Cardiac muscle cell (in vitro differentiated cells and primary cell): ENCODE measurements at regions not wholly inside any gene's neighbourhood (a gene's known extent, or its start where the extent isn't known, plus 50 kb on each side); places are given as distances from the start of the nearest gene placed in this dataset.

Source experiments
- DNase-seq, 2 donors: peaks; one replicate each; pipeline versions ENCODE4 v3.0.0 to v3.0.0-alpha.2; 2010 to 2017; ENCODE audit warnings: low read depth in 1 of 2, low spot score in 1 of 2
- H3K27ac ChIP-seq: fragments of 200-600 bp; sonication (generic); 2 replicates; pipeline ENCODE4 v1.5.1; 2016
- H3K27me3 ChIP-seq: fragments of 200-600 bp; sonication (generic); 2 replicates; pipeline ENCODE4 v1.6.0; 2016; ENCODE audit warnings: control low read depth
- H3K36me3 ChIP-seq: fragments of 200-600 bp; sonication (generic); 2 replicates; pipeline ENCODE4 v1.5.1; 2016; ENCODE audit warnings: control low read depth
- H3K4me1 ChIP-seq: fragments of 200-600 bp; sonication (generic); 2 replicates; pipeline ENCODE4 v1.8.1; 2017; ENCODE audit warnings: low read depth, mild to moderate bottlenecking, mixed run types
- H3K4me3 ChIP-seq: fragments of 200-600 bp; sonication (generic); 2 replicates; pipeline ENCODE4 v1.5.1; 2016; ENCODE audit warnings: mild to moderate bottlenecking
- H3K9me3 ChIP-seq: fragments of 200-600 bp; sonication (generic); 2 replicates; pipeline ENCODE4 v1.5.1; 2017; ENCODE audit warnings: low read depth, mild to moderate bottlenecking, control low read depth
- TF ChIP-seq, protein P1 (sequence below): IDR thresholded peaks from 2 replicates; pipeline ENCODE4 v1.5.1; 2012; ENCODE audit warnings: low read depth, mild to moderate bottlenecking, low read length

DNA sequence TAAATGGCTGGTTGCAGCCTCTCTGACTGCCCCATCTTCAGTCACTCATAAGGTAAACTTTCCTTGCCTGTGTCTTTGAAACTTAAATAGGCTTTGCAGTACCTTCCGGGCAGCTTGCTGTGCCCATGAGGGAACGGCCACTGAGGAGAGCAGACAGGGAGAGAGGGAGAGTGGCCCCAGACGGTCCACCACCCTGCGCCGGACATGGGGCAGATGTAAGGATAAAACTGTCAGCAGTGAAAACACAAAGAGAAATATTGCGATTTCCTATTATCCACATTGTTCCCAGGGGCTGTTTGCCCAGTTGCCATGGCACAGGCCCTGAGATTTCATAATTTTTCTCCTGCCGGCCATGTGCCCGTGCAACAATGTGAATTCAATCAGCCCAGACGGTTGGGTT lies 265.9 kb upstream of the SALL3 start:
- H3K4me3 ChIP-seq: no peak overlapping the region
- H3K4me1 ChIP-seq: no peaks in the 10 kb centered on the region
- no peak for DNase-seq
- H3K27ac ChIP-seq: no peak overlapping the region
- TF ChIP-seq, protein P1, sequence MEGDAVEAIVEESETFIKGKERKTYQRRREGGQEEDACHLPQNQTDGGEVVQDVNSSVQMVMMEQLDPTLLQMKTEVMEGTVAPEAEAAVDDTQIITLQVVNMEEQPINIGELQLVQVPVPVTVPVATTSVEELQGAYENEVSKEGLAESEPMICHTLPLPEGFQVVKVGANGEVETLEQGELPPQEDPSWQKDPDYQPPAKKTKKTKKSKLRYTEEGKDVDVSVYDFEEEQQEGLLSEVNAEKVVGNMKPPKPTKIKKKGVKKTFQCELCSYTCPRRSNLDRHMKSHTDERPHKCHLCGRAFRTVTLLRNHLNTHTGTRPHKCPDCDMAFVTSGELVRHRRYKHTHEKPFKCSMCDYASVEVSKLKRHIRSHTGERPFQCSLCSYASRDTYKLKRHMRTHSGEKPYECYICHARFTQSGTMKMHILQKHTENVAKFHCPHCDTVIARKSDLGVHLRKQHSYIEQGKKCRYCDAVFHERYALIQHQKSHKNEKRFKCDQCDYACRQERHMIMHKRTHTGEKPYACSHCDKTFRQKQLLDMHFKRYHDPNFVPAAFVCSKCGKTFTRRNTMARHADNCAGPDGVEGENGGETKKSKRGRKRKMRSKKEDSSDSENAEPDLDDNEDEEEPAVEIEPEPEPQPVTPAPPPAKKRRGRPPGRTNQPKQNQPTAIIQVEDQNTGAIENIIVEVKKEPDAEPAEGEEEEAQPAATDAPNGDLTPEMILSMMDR: no peak
- H3K36me3 ChIP-seq: no peaks in the 10 kb centered on the region
- H3K9me3 ChIP-seq: no peaks in the 10 kb centered on the region
- H3K27me3 ChIP-seq: no peaks in the 10 kb centered on the region

DNA sequence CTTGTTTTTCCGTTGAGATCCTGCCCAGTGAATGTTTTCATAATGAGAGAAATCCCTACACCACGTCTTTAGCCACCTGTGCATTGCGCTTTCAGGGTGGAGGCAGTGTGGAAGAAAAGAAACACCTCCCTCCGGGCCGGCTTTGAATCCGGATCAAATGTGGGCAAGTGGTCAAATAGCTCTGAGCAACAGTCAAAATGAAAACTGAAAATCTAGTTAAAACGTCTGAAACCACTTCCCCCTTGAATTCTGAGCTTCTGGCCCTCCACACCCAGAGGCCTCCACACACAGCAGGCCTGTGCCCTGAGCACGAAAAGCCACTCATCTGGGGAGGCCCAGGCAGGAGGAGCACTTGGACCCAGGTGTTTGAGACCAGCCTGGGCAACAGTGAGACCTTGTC lies 263.6 kb upstream of the SALL3 start:
- Histone ChIP-seq H3K27me3 (no peaks in the 10 kb centered on the region), H3K9me3 (no peaks in the 10 kb centered on the region), H3K4me3 (no peak overlapping the region), H3K36me3 (no peaks in the 10 kb centered on the region), H3K27ac (no peak overlapping the region), H3K4me1 (no peaks in the 10 kb centered on the region)
- DNase-seq: no peak
- TF ChIP-seq, protein P1: no peak

DNA sequence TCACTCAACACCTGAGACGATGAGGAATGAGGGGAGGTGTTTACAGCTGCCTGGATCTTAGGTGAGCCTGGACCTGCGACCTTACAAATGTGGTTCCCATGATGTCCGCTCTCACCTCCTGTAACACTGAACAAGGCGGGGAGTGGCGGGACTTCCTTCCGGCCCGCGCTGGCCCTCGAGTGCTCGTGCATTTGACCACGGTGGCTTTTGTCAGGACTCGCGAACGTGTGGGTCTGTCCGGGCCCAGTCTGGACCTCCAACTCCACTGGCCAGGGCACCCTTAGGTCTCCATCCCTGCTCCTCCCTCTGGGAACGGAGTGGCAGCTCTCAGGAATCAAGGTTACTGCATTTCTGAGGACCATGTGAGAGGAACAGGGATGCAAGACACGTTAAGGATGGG lies 263.0 kb upstream of the SALL3 start:
- TF ChIP-seq, protein P1: no peak
- no peak for DNase-seq
- Histone ChIP-seq H3K27me3 (no peaks in the 10 kb centered on the region), H3K9me3 (no peaks in the 10 kb centered on the region), H3K4me3 (no peak overlapping the region), H3K27ac (no peak overlapping the region), H3K4me1 (no peaks in the 10 kb centered on the region), H3K36me3 (no peaks in the 10 kb centered on the region)

DNA sequence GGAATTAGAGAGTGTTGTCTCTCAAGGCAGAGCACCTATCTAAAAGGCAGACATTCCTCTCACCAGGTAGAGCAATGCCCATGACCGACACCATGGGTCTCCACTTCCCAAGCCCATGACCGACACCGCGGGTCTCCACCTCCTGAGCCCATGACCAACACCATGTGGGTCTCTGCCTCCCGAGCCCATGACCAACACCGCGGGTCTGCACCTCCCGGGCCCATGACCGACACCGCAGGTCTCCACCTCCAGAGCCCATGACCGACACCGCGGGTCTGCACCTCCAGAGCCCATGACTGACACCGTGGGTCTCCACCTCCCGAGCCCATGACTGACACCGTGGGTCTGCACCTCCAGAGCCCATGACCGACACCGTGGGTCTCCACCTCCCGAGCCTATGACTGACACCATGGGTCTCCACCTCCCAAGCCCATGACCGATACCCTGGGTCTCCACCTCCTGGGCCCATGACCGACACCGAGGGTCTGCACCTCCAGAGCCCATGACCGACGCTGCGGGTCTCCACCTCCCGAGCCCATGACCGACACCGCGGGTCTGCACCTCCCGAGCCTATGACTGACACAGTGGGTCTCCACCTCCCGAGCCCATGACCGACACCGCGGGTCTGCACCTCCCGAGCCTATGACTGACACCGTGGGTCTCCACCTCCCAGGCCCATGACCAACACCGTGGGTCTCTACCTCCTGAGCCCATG lies 262.4 kb upstream of the SALL3 start:
- TF ChIP-seq, protein P1: no peak
- Histone ChIP-seq H3K36me3 (no peaks in the 10 kb centered on the region), H3K4me1 (no peaks in the 10 kb centered on the region), H3K9me3 (no peaks in the 10 kb centered on the region), H3K27me3 (peaks cover 3% of the 10 kb centered on the region), H3K27ac (no peak overlapping the region), H3K4me3 (no peak overlapping the region)
- no peak for DNase-seq

DNA sequence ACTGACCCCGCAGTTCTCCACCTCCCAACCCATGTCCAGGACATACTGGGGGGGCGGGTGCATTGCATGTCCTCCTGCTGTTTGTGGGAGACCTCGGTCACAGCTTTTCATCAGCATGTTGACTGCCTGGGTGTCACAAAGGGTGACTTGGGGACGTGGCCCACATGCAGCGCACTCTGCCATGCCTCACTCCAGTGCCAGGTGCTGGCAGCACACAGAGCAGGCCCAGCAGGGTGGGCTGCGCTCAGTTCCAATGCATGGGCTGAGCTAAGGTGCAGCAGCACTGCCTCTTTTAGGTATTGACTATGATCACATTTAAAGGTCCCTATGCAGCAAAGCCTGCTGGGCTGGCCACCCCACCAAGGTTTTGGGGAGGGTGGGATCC lies 261.9 kb upstream of the SALL3 start:
- Histone ChIP-seq H3K4me3 (no peak overlapping the region), H3K27ac (no peak overlapping the region), H3K27me3 (peaks cover 3% of the 10 kb centered on the region), H3K4me1 (no peaks in the 10 kb centered on the region), H3K9me3 (no peaks in the 10 kb centered on the region), H3K36me3 (no peaks in the 10 kb centered on the region)
- TF ChIP-seq, protein P1: no peak
- DNase-seq: no peak
